HepG2 (cell line): ENCODE measurements at regions not wholly inside any gene's neighbourhood (a gene's known extent, or its start where the extent isn't known, plus 50 kb on each side); places are given as distances from the start of the nearest gene placed in this dataset.

ENCODE experiments used
- ATAC-seq: fragments of 200-7000 bp; cut with Tn5 transposase; 3 replicates; pipeline ENCODE4 v1.9.1; 2020; ENCODE audit warnings: mild to moderate bottlenecking, moderate library complexity
- BruUV-seq: library from RNA; stranded (reverse); fragments of 400-500 nt; replicated peaks from 2 replicates; lab custom pipeline; 2021; lab: Mats Ljungman, UMichigan
- CTCF ChIA-PET: fragments of 300-600 bp; formaldehyde crosslinking; extraction: SDS; loops from one replicate; lab custom pipeline; 2021; ENCODE audit warnings: low total read pairs, inconsistent platforms, low intra/inter-chr PET ratio; lab: Yijun Ruan, JAX
- POLR2A ChIA-PET: fragments of 350-600 bp; sonication (Branson Sonifier 250); formaldehyde crosslinking; loops from one replicate; lab custom pipeline; 2020; ENCODE audit warnings: antibody characterized with exemption, inconsistent platforms; lab: Yijun Ruan, JAX
- DNase-seq: peaks from one replicate; pipeline ENCODE4 v3.0.0-alpha.2; 2015; ENCODE audit warnings: low spot score
- FAIRE-seq: peaks from 3 replicates; lab custom pipeline; 2011; peaks lifted over from hg19 to GRCh38; lab: Jason Lieb, UNC
- H2AFZ ChIP-seq: one replicate; pipeline ENCODE4 v1.6.1; 2011; ENCODE audit warnings: low read length, inconsistent platforms
- H3K27ac ChIP-seq: fragments of 300-600 bp; 3 replicates; pipeline ENCODE4 v1.8.0; 2011; ENCODE audit warnings: mixed run types, mild to moderate bottlenecking, mixed read lengths, low read length, inconsistent platforms; ENCODE audit not compliant: insufficient read depth; ENCODE audit errors: extremely low read length
- H3K27me3 ChIP-seq, 2 experiments: fragments of 200-600 bp in 1 of 2; 2 replicates in 1 of 2; 3 replicates in 1 of 2; pipeline versions ENCODE4 v1.6.0 to v1.8.0; 2011; ENCODE audit warnings: low read length in 2 of 2, mild to moderate bottlenecking in 2 of 2, moderate library complexity in 2 of 2, inconsistent platforms in 1 of 2; ENCODE audit not compliant: insufficient read depth in 2 of 2, control insufficient read depth in 1 of 2
- H3K36me3 ChIP-seq, 2 experiments: fragments of 200-600 bp in 1 of 2; replicated peaks in 1 of 2; 2 replicates in 1 of 2; 3 replicates in 1 of 2; pipeline versions ENCODE4 v1.5.1 to v1.8.0; 2011; ENCODE audit warnings: low read length in 2 of 2, inconsistent platforms in 1 of 2; ENCODE audit not compliant: insufficient read depth in 2 of 2, control insufficient read depth in 1 of 2
- H3K4me1 ChIP-seq: 2 replicates; pipeline ENCODE4 v1.5.1; 2012; ENCODE audit warnings: low read length, inconsistent platforms; ENCODE audit not compliant: insufficient read depth
- H3K4me2 ChIP-seq: 2 replicates; pipeline ENCODE4 v1.6.0; 2011; ENCODE audit warnings: low read depth, low read length, inconsistent platforms
- H3K4me3 ChIP-seq, 3 experiments: fragments of 200-600 bp in 1 of 3; sonication (generic), shearing (Covaris generic) in 1 of 3; replicated peaks in 1 of 3; 2 replicates each; pipeline ENCODE4 v1.5.1; 2011 to 2016; ENCODE audit warnings: low read length in 3 of 3, inconsistent platforms in 2 of 3, low read depth in 2 of 3, mild to moderate bottlenecking in 2 of 3, control low read depth in 1 of 3, mixed read lengths in 1 of 3; ENCODE audit not compliant: insufficient read depth in 1 of 3
- H3K79me2 ChIP-seq: one replicate; pipeline ENCODE4 v1.6.1; 2011; ENCODE audit warnings: low read length, inconsistent platforms; ENCODE audit not compliant: insufficient read depth
- H3K9ac ChIP-seq: 2 replicates; pipeline ENCODE4 v1.6.0; 2011; ENCODE audit warnings: mild to moderate bottlenecking, low read depth, low read length, inconsistent platforms; ENCODE audit not compliant: insufficient read depth
- H3K9me3 ChIP-seq: 2 replicates; pipeline ENCODE4 v1.5.1; 2012; ENCODE audit warnings: mild to moderate bottlenecking, low read length
- H4K20me1 ChIP-seq: 2 replicates; pipeline ENCODE4 v1.6.0; 2011; ENCODE audit warnings: inconsistent platforms, mild to moderate bottlenecking, low read length, moderate library complexity; ENCODE audit not compliant: insufficient read depth
- HMGXB3 ChIP-seq: sonication (generic); formaldehyde crosslinking; IDR thresholded peaks from 2 replicates; pipeline ENCODE4 v1.4.0; 2020; ENCODE audit warnings: missing genetic modification reagents, borderline replicate concordance
- MATR3 ChIP-seq: sonication (generic); formaldehyde crosslinking; IDR thresholded peaks from 2 replicates; pipeline ENCODE4 v1.4.0; 2020; ENCODE audit warnings: missing genetic modification reagents
- MEIS1 ChIP-seq: sonication (generic); formaldehyde crosslinking; IDR thresholded peaks from 2 replicates; pipeline ENCODE4 v1.9.0; 2021; ENCODE audit warnings: mild to moderate bottlenecking, missing genetic modification reagents, moderate library complexity, borderline replicate concordance
- MYPOP ChIP-seq: sonication (generic); formaldehyde crosslinking; IDR thresholded peaks from 2 replicates; pipeline ENCODE4 v1.8.1; 2023; ENCODE audit warnings: mild to moderate bottlenecking, moderate library complexity, missing genetic modification reagents
- NFE2 ChIP-seq: sonication (generic); formaldehyde crosslinking; IDR thresholded peaks from 2 replicates; pipeline ENCODE4 v1.4.0; 2020; ENCODE audit warnings: missing genetic modification reagents
- NFRKB ChIP-seq: fragments of 450-650 bp; IDR thresholded peaks from 2 replicates; pipeline ENCODE4 v1.6.1; 2017
- RCOR2 ChIP-seq: IDR thresholded peaks from 2 replicates; pipeline ENCODE4 v1.6.1; 2016; ENCODE audit warnings: missing biosample characterization, missing genetic modification reagents
- SAP130 ChIP-seq: IDR thresholded peaks from 2 replicates; pipeline ENCODE4 v1.6.1; 2016; ENCODE audit warnings: low read depth
- SIX1 ChIP-seq: sonication (generic); formaldehyde crosslinking; IDR thresholded peaks from 2 replicates; pipeline ENCODE4 v1.4.0; 2020; ENCODE audit warnings: missing genetic modification reagents, borderline replicate concordance
- SP2 ChIP-seq: sonication (generic); formaldehyde crosslinking; IDR thresholded peaks from 2 replicates; pipeline ENCODE4 v1.5.1; 2020; ENCODE audit warnings: mild to moderate bottlenecking, missing genetic modification reagents
- SP4 ChIP-seq: sonication (generic); formaldehyde crosslinking; IDR thresholded peaks from 2 replicates; pipeline ENCODE4 v1.8.1; 2023; ENCODE audit warnings: mild to moderate bottlenecking, missing genetic modification reagents
- ZNF235 ChIP-seq: sonication (generic); formaldehyde crosslinking; IDR thresholded peaks from 2 replicates; pipeline ENCODE4 v1.8.1; 2023; ENCODE audit warnings: mild to moderate bottlenecking, missing genetic modification reagents, borderline replicate concordance
- ZNF501 ChIP-seq: sonication (generic); formaldehyde crosslinking; IDR thresholded peaks from 2 replicates; pipeline ENCODE4 v1.5.1; 2020; ENCODE audit warnings: mild to moderate bottlenecking, moderate library complexity, missing genetic modification reagents
- ZNF775 ChIP-seq: sonication (generic); formaldehyde crosslinking; IDR thresholded peaks from 2 replicates; pipeline ENCODE4 v1.4.0; 2020; ENCODE audit warnings: missing genetic modification reagents, mild to moderate bottlenecking, moderate library complexity, borderline replicate concordance
- ZNF790 ChIP-seq: sonication (generic); formaldehyde crosslinking; IDR thresholded peaks from 2 replicates; pipeline ENCODE4 v1.8.0; 2022; ENCODE audit warnings: missing genetic modification reagents, mild to moderate bottlenecking, borderline replicate concordance
- ZNF878 ChIP-seq: sonication (generic); formaldehyde crosslinking; IDR thresholded peaks from 2 replicates; pipeline ENCODE4 v1.8.1; 2023; ENCODE audit warnings: mild to moderate bottlenecking, missing genetic modification reagents, moderate library complexity
- whole genome bisulfite sequencing: methylation state at CpG from one replicate; pipeline ENCODE4 v1.1.6; 2017; ENCODE audit warnings: low lambda C conversion rate; 5-methylcytosine and 5-hydroxymethylcytosine counted together
- in situ Hi-C: cut with HindIII; loops from 2 replicates; pipeline ENCODE4 v1.10.0; 2017; ENCODE audit warnings: low pct_unique_long_range_greater_than_20kb; ENCODE audit not compliant: extremely low pct_ligation_motif_present
- intact Hi-C: fragments of 100-400 bp; cut with micrococcal nuclease; formaldehyde crosslinking; loops from one replicate; pipeline ENCODE4 v1.10.0; 2022; ENCODE audit not compliant: unreplicated experiment
- TF ChIP-seq, protein P1 (sequence below): sonication (generic); formaldehyde crosslinking; IDR thresholded peaks from 2 replicates; pipeline ENCODE4 v1.4.0; 2020; ENCODE audit warnings: missing genetic modification reagents, mild to moderate bottlenecking, borderline replicate concordance
- TF ChIP-seq, protein P2 (sequence below): sonication (generic); formaldehyde crosslinking; IDR thresholded peaks from 2 replicates; pipeline ENCODE4 v1.8.0; 2022; ENCODE audit warnings: mild to moderate bottlenecking, missing genetic modification reagents; ENCODE audit not compliant: insufficient replicate concordance

GRCh38 chr10:28769091-28769604 lies 91.8 kb downstream of the BAMBI start:
- ChIA-PET POLR2A (interaction anchor here (1.1 to 1.3 kb wide), 2 partner anchors 9 to 171 kb away, joined by 3 read pairs; no protein-coding TSS in a partner anchor), CTCF (no interaction called here)
- no peaks in the 10 kb centered on the region for H3K36me3 ChIP-seq
- H4K20me1 ChIP-seq, result no peaks in the 10 kb centered on the region
- peak overlapping the region; percentile 46 for H3K4me2 ChIP-seq
- WGBS, result 4% methylated on average over 4 of the region's 4 CpGs
- ATAC-seq, result peak; percentile 91
- peak overlapping the region; percentile 17 for H3K27ac ChIP-seq
- DNase-seq, result peak; percentile 86
- peak; percentile 64 for FAIRE-seq
- H3K27me3 ChIP-seq, result no peaks in the 10 kb centered on the region
- intact Hi-C loops (no loop called here), in situ Hi-C loops (no loop called here)
- BruUV-seq, result no TSS peak
- H3K4me1 ChIP-seq, result peaks cover 46% of the 10 kb centered on the region
- H3K4me3 ChIP-seq, result peak overlapping the region in 1 of 3 experiments; percentile 1; a peak in 1 of 6 replicates
- H2AFZ ChIP-seq, result no peak overlapping the region
- no peak overlapping the region for H3K9ac ChIP-seq
- no peaks in the 10 kb centered on the region for H3K9me3 ChIP-seq
- no peaks in the 10 kb centered on the region for H3K79me2 ChIP-seq
- TF ChIP-seq SP2 (CRISPR knock-in tag), result no peak
- no peak for TF ChIP-seq MYPOP
- no peak for TF ChIP-seq RCOR2 (CRISPR knock-in tag)
- no peak for TF ChIP-seq ZNF790 (CRISPR knock-in tag)
- TF ChIP-seq ZNF878 (CRISPR knock-in tag), result no peak
- no peak for TF ChIP-seq SP4 (CRISPR knock-in tag)
- no peak for TF ChIP-seq NFRKB
- TF ChIP-seq ZNF501 (CRISPR knock-in tag), result no peak
- no peak for TF ChIP-seq NFE2
- TF ChIP-seq ZNF775, result no peak
- TF ChIP-seq HMGXB3, result no peak
- TF ChIP-seq, protein P1, sequence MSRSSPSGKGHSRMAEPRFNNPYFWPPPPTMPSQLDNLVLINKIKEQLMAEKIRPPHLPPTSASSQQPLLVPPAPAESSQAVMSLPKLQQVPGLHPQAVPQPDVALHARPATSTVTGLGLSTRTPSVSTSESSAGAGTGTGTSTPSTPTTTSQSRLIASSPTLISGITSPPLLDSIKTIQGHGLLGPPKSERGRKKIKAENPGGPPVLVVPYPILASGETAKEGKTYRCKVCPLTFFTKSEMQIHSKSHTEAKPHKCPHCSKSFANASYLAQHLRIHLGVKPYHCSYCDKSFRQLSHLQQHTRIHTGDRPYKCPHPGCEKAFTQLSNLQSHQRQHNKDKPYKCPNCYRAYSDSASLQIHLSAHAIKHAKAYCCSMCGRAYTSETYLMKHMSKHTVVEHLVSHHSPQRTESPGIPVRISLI (CRISPR knock-in tag), result no peak; the same call in 1 of the 2 replicates
- peak; percentile 61 for TF ChIP-seq SAP130
- no peak for TF ChIP-seq MATR3 (CRISPR knock-in tag)
- TF ChIP-seq, protein P2, sequence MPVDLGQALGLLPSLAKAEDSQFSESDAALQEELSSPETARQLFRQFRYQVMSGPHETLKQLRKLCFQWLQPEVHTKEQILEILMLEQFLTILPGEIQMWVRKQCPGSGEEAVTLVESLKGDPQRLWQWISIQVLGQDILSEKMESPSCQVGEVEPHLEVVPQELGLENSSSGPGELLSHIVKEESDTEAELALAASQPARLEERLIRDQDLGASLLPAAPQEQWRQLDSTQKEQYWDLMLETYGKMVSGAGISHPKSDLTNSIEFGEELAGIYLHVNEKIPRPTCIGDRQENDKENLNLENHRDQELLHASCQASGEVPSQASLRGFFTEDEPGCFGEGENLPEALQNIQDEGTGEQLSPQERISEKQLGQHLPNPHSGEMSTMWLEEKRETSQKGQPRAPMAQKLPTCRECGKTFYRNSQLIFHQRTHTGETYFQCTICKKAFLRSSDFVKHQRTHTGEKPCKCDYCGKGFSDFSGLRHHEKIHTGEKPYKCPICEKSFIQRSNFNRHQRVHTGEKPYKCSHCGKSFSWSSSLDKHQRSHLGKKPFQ (CRISPR knock-in tag), result no peak
- 0 out of 2 replicates have a peak, but pooled peaks have one; percentile 43 for TF ChIP-seq SIX1 (CRISPR knock-in tag)
- TF ChIP-seq MEIS1 (CRISPR knock-in tag), result no peak
- no peak for TF ChIP-seq ZNF235 (CRISPR knock-in tag)
